ENCODE measurements at regions not wholly inside any gene's neighbourhood (a gene's known extent, or its start where the extent isn't known, plus 50 kb on each side); places are given as distances from the start of the nearest gene placed in this dataset.

DNA sequence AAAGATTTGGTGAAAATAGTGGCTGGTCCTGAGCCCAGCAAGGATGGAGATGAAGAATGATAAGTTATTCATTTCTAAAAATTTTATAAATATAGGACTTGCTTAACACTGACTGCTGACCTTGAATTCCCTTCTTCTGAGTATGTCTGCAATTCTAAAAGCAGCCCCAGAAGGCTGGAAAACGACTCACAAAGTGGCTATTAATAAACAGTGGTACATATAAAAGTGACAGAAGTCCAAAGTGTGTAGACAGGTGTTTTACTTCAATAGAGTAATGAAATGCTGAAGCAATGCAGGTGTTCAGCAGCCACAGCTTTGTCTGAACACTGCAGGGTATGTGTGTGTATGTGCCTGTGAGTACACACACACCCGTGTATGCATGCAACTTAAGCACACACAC, 219.0 kb upstream of the NRIP1 start:
- no TSS peak for BruUV-seq (replicated peaks)
- H3K4me1 ChIP-seq (ENCODE audit: control insufficient read depth, insufficient read depth, low read length), result no peaks in the 10 kb centered on the region
- no peaks in the 10 kb centered on the region for H3K36me3 ChIP-seq (ENCODE audit: control insufficient read depth in 2 of 2, insufficient read depth in 2 of 2, low read length in 1 of 2)
- H3K27me3 ChIP-seq (replicated peaks in 1 of 2; ENCODE audit: control insufficient read depth in 2 of 2, insufficient read depth in 2 of 2, low read length in 1 of 2), result no peaks in the 10 kb centered on the region
- intact Hi-C loops (cut with micrococcal nuclease; ENCODE audit: unreplicated experiment), result no loop called here
- in situ Hi-C loops (cut with MboI), result no loop called here
- POLR2A ChIA-PET, result no interaction called here
- no peaks in the 10 kb centered on the region for H3K9me3 ChIP-seq (replicated peaks; ENCODE audit: control insufficient read depth, insufficient read depth, low read length)
- 0% methylated on average over 2 of the region's 2 CpGs for WGBS (ENCODE audit: insufficient coverage, insufficient replicate concordance, low lambda C conversion rate, missing lambda C conversion rate)
- no peak for ATAC-seq
- no peak overlapping the region for H3K4me2 ChIP-seq (ENCODE audit: control insufficient read depth, insufficient read depth)
- FAIRE-seq, result no peak
- CTCF ChIA-PET, result interaction anchor here (1.1 kb wide), 1 partner anchor 10 kb away, joined by 3 read pairs; no protein-coding TSS in a partner anchor
- H2AFZ ChIP-seq (ENCODE audit: control insufficient read depth, low read depth, low read length), result no peak overlapping the region
- no peaks in the 10 kb centered on the region for H3K79me2 ChIP-seq (ENCODE audit: control insufficient read depth, insufficient read depth, low read length)
- no peak for DNase-seq (ENCODE audit: low read depth, low spot score)
- SMC1A ChIA-PET (ENCODE audit: uncharacterized antibody, unreplicated experiment), result no interaction called here
- no peak overlapping the region for H3K4me3 ChIP-seq
- RAD21 ChIA-PET (ENCODE audit: unreplicated experiment), result no interaction called here
- no peak overlapping the region for H3K9ac ChIP-seq (ENCODE audit: control insufficient read depth, insufficient read depth, low read length)
- H4K20me1 ChIP-seq (ENCODE audit: control insufficient read depth, insufficient read depth), result no peaks in the 10 kb centered on the region
- no peak overlapping the region for H3K27ac ChIP-seq (ENCODE audit: control insufficient read depth, insufficient read depth)
- TF ChIP-seq, protein P1, sequence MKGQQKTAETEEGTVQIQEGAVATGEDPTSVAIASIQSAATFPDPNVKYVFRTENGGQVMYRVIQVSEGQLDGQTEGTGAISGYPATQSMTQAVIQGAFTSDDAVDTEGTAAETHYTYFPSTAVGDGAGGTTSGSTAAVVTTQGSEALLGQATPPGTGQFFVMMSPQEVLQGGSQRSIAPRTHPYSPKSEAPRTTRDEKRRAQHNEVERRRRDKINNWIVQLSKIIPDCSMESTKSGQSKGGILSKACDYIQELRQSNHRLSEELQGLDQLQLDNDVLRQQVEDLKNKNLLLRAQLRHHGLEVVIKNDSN (IDR thresholded peaks at IDR 0.05; ENCODE audit: borderline replicate concordance, extremely low read length, insufficient read depth, low read depth, low read length), result no peak
- no peak for TF ChIP-seq HCFC1 (IDR thresholded peaks at IDR 0.05; ENCODE audit: low read length)
- TF ChIP-seq ATF7 (IDR thresholded peaks at IDR 0.05; ENCODE audit: low read depth), result no peak
- TF ChIP-seq ZNF217 (IDR thresholded peaks at IDR 0.05), result no peak
- no peak for TF ChIP-seq ZSCAN29 (IDR thresholded peaks at IDR 0.05)
- no peak for TF ChIP-seq TCF3 (IDR thresholded peaks at IDR 0.05; ENCODE audit: borderline replicate concordance, insufficient read depth, low read depth, low read length)
- TF ChIP-seq SP1 (IDR thresholded peaks at IDR 0.05; ENCODE audit: low read depth, low read length), result no peak
- TF ChIP-seq RELA (IDR thresholded peaks at IDR 0.05; ENCODE audit: borderline replicate concordance, partially characterized antibody), result no peak
- TF ChIP-seq ZNF24 (IDR thresholded peaks at IDR 0.05), result no peak
- TF ChIP-seq JUND (IDR thresholded peaks at IDR 0.05; ENCODE audit: low read depth, low read length), result no peak
- TF ChIP-seq, protein P2, sequence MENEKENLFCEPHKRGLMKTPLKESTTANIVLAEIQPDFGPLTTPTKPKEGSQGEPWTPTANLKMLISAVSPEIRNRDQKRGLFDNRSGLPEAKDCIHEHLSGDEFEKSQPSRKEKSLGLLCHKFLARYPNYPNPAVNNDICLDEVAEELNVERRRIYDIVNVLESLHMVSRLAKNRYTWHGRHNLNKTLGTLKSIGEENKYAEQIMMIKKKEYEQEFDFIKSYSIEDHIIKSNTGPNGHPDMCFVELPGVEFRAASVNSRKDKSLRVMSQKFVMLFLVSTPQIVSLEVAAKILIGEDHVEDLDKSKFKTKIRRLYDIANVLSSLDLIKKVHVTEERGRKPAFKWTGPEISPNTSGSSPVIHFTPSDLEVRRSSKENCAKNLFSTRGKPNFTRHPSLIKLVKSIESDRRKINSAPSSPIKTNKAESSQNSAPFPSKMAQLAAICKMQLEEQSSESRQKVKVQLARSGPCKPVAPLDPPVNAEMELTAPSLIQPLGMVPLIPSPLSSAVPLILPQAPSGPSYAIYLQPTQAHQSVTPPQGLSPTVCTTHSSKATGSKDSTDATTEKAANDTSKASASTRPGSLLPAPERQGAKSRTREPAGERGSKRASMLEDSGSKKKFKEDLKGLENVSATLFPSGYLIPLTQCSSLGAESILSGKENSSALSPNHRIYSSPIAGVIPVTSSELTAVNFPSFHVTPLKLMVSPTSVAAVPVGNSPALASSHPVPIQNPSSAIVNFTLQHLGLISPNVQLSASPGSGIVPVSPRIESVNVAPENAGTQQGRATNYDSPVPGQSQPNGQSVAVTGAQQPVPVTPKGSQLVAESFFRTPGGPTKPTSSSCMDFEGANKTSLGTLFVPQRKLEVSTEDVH (IDR thresholded peaks at IDR 0.05; ENCODE audit: low read depth, partially characterized antibody), result no peak
- no peak for TF ChIP-seq YY1 (IDR thresholded peaks at IDR 0.05; ENCODE audit: low read depth, low read length)
- TF ChIP-seq, protein P3, sequence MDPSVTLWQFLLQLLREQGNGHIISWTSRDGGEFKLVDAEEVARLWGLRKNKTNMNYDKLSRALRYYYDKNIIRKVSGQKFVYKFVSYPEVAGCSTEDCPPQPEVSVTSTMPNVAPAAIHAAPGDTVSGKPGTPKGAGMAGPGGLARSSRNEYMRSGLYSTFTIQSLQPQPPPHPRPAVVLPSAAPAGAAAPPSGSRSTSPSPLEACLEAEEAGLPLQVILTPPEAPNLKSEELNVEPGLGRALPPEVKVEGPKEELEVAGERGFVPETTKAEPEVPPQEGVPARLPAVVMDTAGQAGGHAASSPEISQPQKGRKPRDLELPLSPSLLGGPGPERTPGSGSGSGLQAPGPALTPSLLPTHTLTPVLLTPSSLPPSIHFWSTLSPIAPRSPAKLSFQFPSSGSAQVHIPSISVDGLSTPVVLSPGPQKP (IDR thresholded peaks at IDR 0.05; ENCODE audit: low read depth, low read length), result no peak
